ENCODE measurements at regions not wholly inside any gene's neighbourhood (a gene's known extent, or its start where the extent isn't known, plus 50 kb on each side); places are given as distances from the start of the nearest gene placed in this dataset.

DNA sequence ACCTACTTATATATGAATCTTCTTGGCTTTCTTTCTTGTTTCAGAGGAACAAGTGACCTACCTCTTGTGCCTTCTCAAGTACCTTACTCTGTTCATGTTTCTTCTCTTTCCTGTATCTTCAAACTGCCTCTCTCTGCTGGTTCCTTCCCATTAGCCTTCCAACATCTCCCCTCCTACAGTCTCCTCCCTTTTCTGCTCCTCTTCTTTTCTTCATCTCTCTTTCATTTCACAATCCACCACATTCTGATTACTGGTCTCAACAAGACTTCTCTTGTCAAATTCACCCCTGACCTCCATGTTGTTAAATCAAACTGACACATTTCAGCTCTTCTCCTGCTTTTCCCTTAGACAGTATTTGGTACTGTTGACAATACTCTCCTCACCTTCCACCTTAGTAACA lies 95.6 kb downstream of the BRMS1L start:
- Histone ChIP-seq H4K20me1 (ENCODE audit: insufficient read depth) (no peaks in the 10 kb centered on the region), H3K4me2 (no peak overlapping the region), H2AFZ (ENCODE audit: low read depth) (no peak overlapping the region), H3K4me3 (ENCODE audit: low read depth in 2 of 2, low read length in 1 of 2) (no peak overlapping the region), H3F3A (replicated peaks; ENCODE audit: insufficient read depth) (no peaks in the 10 kb centered on the region), H3K79me2 (ENCODE audit: insufficient read depth) (no peaks in the 10 kb centered on the region), H3K4me1 (ENCODE audit: control insufficient read depth in 1 of 2, insufficient read depth in 2 of 2, low read depth in 1 of 2, low read length in 1 of 2) (no peaks in the 10 kb centered on the region), H3K27ac (ENCODE audit: low read depth in 2 of 2, low read length in 1 of 2) (no peak overlapping the region), H3K9me2 (no peaks in the 10 kb centered on the region), H3K36me3 (replicated peaks in 1 of 2; ENCODE audit: control insufficient read depth in 1 of 2, insufficient read depth in 2 of 2, low read length in 1 of 2) (no peaks in the 10 kb centered on the region), H3K9ac (no peak overlapping the region), H3K27me3 (ENCODE audit: insufficient read depth) (no peaks in the 10 kb centered on the region), H3K9me3 (no peaks in the 10 kb centered on the region)
- ChIA-PET POLR2A (no interaction called here), CTCF (interaction anchor here (1.6 kb wide), 1 partner anchor 43 kb away, joined by 3 read pairs; no protein-coding TSS in a partner anchor)
- no peak for DNase-seq
- TF ChIP-seq ELF1 (IDR thresholded peaks at IDR 0.05), result no peak
- no peak for TF ChIP-seq NRF1 (IDR thresholded peaks at IDR 0.05; ENCODE audit: low read depth, low read length)
- TF ChIP-seq TAF1 (IDR thresholded peaks at IDR 0.05; ENCODE audit: borderline replicate concordance, low read depth, low read length), result no peak
- TF ChIP-seq RXRA (IDR thresholded peaks at IDR 0.05; ENCODE audit: borderline replicate concordance, low read depth), result no peak
- TF ChIP-seq, protein P1, sequence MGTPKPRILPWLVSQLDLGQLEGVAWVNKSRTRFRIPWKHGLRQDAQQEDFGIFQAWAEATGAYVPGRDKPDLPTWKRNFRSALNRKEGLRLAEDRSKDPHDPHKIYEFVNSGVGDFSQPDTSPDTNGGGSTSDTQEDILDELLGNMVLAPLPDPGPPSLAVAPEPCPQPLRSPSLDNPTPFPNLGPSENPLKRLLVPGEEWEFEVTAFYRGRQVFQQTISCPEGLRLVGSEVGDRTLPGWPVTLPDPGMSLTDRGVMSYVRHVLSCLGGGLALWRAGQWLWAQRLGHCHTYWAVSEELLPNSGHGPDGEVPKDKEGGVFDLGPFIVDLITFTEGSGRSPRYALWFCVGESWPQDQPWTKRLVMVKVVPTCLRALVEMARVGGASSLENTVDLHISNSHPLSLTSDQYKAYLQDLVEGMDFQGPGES (IDR thresholded peaks at IDR 0.05; ENCODE audit: low read depth, low read length), result no peak
- TF ChIP-seq, protein P2, sequence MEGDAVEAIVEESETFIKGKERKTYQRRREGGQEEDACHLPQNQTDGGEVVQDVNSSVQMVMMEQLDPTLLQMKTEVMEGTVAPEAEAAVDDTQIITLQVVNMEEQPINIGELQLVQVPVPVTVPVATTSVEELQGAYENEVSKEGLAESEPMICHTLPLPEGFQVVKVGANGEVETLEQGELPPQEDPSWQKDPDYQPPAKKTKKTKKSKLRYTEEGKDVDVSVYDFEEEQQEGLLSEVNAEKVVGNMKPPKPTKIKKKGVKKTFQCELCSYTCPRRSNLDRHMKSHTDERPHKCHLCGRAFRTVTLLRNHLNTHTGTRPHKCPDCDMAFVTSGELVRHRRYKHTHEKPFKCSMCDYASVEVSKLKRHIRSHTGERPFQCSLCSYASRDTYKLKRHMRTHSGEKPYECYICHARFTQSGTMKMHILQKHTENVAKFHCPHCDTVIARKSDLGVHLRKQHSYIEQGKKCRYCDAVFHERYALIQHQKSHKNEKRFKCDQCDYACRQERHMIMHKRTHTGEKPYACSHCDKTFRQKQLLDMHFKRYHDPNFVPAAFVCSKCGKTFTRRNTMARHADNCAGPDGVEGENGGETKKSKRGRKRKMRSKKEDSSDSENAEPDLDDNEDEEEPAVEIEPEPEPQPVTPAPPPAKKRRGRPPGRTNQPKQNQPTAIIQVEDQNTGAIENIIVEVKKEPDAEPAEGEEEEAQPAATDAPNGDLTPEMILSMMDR (IDR thresholded peaks at IDR 0.05), result no peak
- no peak for TF ChIP-seq SMC3 (IDR thresholded peaks at IDR 0.05; ENCODE audit: low read depth, low read length)
- no peak for TF ChIP-seq FOXM1 (IDR thresholded peaks at IDR 0.05; ENCODE audit: low read depth)
- TF ChIP-seq, protein P3, sequence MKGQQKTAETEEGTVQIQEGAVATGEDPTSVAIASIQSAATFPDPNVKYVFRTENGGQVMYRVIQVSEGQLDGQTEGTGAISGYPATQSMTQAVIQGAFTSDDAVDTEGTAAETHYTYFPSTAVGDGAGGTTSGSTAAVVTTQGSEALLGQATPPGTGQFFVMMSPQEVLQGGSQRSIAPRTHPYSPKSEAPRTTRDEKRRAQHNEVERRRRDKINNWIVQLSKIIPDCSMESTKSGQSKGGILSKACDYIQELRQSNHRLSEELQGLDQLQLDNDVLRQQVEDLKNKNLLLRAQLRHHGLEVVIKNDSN (IDR thresholded peaks at IDR 0.05; ENCODE audit: borderline replicate concordance, low read depth), result no peak
- TF ChIP-seq, protein P4, sequence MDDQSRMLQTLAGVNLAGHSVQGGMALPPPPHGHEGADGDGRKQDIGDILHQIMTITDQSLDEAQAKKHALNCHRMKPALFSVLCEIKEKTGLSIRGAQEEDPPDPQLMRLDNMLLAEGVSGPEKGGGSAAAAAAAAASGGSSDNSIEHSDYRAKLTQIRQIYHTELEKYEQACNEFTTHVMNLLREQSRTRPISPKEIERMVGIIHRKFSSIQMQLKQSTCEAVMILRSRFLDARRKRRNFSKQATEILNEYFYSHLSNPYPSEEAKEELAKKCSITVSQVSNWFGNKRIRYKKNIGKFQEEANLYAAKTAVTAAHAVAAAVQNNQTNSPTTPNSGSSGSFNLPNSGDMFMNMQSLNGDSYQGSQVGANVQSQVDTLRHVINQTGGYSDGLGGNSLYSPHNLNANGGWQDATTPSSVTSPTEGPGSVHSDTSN (IDR thresholded peaks at IDR 0.05), result no peak
- TF ChIP-seq MEF2A (IDR thresholded peaks at IDR 0.05; ENCODE audit: borderline replicate concordance, low read depth), result no peak
- TF ChIP-seq FOSL2 (IDR thresholded peaks at IDR 0.05; ENCODE audit: borderline replicate concordance, low read depth), result no peak
- no peak for TF ChIP-seq EP300 (IDR thresholded peaks at IDR 0.05; ENCODE audit: borderline replicate concordance in 1 of 2, low read depth in 1 of 2, low read length in 1 of 2)
- TF ChIP-seq, protein P5, sequence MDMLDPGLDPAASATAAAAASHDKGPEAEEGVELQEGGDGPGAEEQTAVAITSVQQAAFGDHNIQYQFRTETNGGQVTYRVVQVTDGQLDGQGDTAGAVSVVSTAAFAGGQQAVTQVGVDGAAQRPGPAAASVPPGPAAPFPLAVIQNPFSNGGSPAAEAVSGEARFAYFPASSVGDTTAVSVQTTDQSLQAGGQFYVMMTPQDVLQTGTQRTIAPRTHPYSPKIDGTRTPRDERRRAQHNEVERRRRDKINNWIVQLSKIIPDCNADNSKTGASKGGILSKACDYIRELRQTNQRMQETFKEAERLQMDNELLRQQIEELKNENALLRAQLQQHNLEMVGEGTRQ (IDR thresholded peaks at IDR 0.05; ENCODE audit: borderline replicate concordance, low read depth, low read length), result no peak
- TF ChIP-seq JUND (IDR thresholded peaks at IDR 0.05), result no peak
- TF ChIP-seq TCF12 (IDR thresholded peaks at IDR 0.05), result no peak
